HepG2 (cell line): ENCODE measurements at regions not wholly inside any gene's neighbourhood (a gene's known extent, or its start where the extent isn't known, plus 50 kb on each side); places are given as distances from the start of the nearest gene placed in this dataset.

Experiments used
- ATAC-seq: fragments of 200-7000 bp; cut with Tn5 transposase; 3 replicates; pipeline ENCODE4 v1.9.1; 2020; ENCODE audit warnings: mild to moderate bottlenecking, moderate library complexity
- BruUV-seq: library from RNA; stranded (reverse); fragments of 400-500 nt; replicated peaks from 2 replicates; lab custom pipeline; 2021; lab: Mats Ljungman, UMichigan
- CTCF ChIA-PET: fragments of 300-600 bp; formaldehyde crosslinking; extraction: SDS; loops from one replicate; lab custom pipeline; 2021; ENCODE audit warnings: low total read pairs, inconsistent platforms, low intra/inter-chr PET ratio; lab: Yijun Ruan, JAX
- POLR2A ChIA-PET: fragments of 350-600 bp; sonication (Branson Sonifier 250); formaldehyde crosslinking; loops from one replicate; lab custom pipeline; 2020; ENCODE audit warnings: antibody characterized with exemption, inconsistent platforms; lab: Yijun Ruan, JAX
- DNase-seq: peaks from one replicate; pipeline ENCODE4 v3.0.0-alpha.2; 2015; ENCODE audit warnings: low spot score
- FAIRE-seq: peaks from 3 replicates; lab custom pipeline; 2011; peaks lifted over from hg19 to GRCh38; lab: Jason Lieb, UNC
- H2AFZ ChIP-seq: one replicate; pipeline ENCODE4 v1.6.1; 2011; ENCODE audit warnings: low read length, inconsistent platforms
- H3K27ac ChIP-seq: fragments of 300-600 bp; 3 replicates; pipeline ENCODE4 v1.8.0; 2011; ENCODE audit warnings: mixed run types, mild to moderate bottlenecking, mixed read lengths, low read length, inconsistent platforms; ENCODE audit not compliant: insufficient read depth; ENCODE audit errors: extremely low read length
- H3K27me3 ChIP-seq, 2 experiments: fragments of 200-600 bp in 1 of 2; 2 replicates in 1 of 2; 3 replicates in 1 of 2; pipeline versions ENCODE4 v1.6.0 to v1.8.0; 2011; ENCODE audit warnings: low read length in 2 of 2, mild to moderate bottlenecking in 2 of 2, moderate library complexity in 2 of 2, inconsistent platforms in 1 of 2; ENCODE audit not compliant: insufficient read depth in 2 of 2, control insufficient read depth in 1 of 2
- H3K36me3 ChIP-seq, 2 experiments: fragments of 200-600 bp in 1 of 2; replicated peaks in 1 of 2; 2 replicates in 1 of 2; 3 replicates in 1 of 2; pipeline versions ENCODE4 v1.5.1 to v1.8.0; 2011; ENCODE audit warnings: low read length in 2 of 2, inconsistent platforms in 1 of 2; ENCODE audit not compliant: insufficient read depth in 2 of 2, control insufficient read depth in 1 of 2
- H3K4me1 ChIP-seq: 2 replicates; pipeline ENCODE4 v1.5.1; 2012; ENCODE audit warnings: low read length, inconsistent platforms; ENCODE audit not compliant: insufficient read depth
- H3K4me2 ChIP-seq: 2 replicates; pipeline ENCODE4 v1.6.0; 2011; ENCODE audit warnings: low read depth, low read length, inconsistent platforms
- H3K4me3 ChIP-seq, 3 experiments: fragments of 200-600 bp in 1 of 3; sonication (generic), shearing (Covaris generic) in 1 of 3; replicated peaks in 1 of 3; 2 replicates each; pipeline ENCODE4 v1.5.1; 2011 to 2016; ENCODE audit warnings: low read length in 3 of 3, inconsistent platforms in 2 of 3, low read depth in 2 of 3, mild to moderate bottlenecking in 2 of 3, control low read depth in 1 of 3, mixed read lengths in 1 of 3; ENCODE audit not compliant: insufficient read depth in 1 of 3
- H3K79me2 ChIP-seq: one replicate; pipeline ENCODE4 v1.6.1; 2011; ENCODE audit warnings: low read length, inconsistent platforms; ENCODE audit not compliant: insufficient read depth
- H3K9ac ChIP-seq: 2 replicates; pipeline ENCODE4 v1.6.0; 2011; ENCODE audit warnings: mild to moderate bottlenecking, low read depth, low read length, inconsistent platforms; ENCODE audit not compliant: insufficient read depth
- H3K9me3 ChIP-seq: 2 replicates; pipeline ENCODE4 v1.5.1; 2012; ENCODE audit warnings: mild to moderate bottlenecking, low read length
- H4K20me1 ChIP-seq: 2 replicates; pipeline ENCODE4 v1.6.0; 2011; ENCODE audit warnings: inconsistent platforms, mild to moderate bottlenecking, low read length, moderate library complexity; ENCODE audit not compliant: insufficient read depth
- KLF6 ChIP-seq: IDR thresholded peaks from 2 replicates; pipeline ENCODE4 v1.8.0; 2016; ENCODE audit warnings: missing biosample characterization, missing genetic modification reagents
- POGZ ChIP-seq: sonication (generic); formaldehyde crosslinking; IDR thresholded peaks from 2 replicates; pipeline ENCODE4 v1.4.0; 2020; ENCODE audit warnings: mild to moderate bottlenecking, missing genetic modification reagents
- SIX4 ChIP-seq: sonication (generic); formaldehyde crosslinking; IDR thresholded peaks from 2 replicates; pipeline ENCODE4 v1.4.0; 2020; ENCODE audit warnings: missing genetic modification reagents
- SNAPC2 ChIP-seq: sonication (generic); formaldehyde crosslinking; IDR thresholded peaks from 2 replicates; pipeline ENCODE4 v1.8.1; 2022; ENCODE audit warnings: mild to moderate bottlenecking, missing genetic modification reagents
- ZNF138 ChIP-seq: sonication (generic); formaldehyde crosslinking; IDR thresholded peaks from 2 replicates; pipeline ENCODE4 v1.5.0; 2020; ENCODE audit warnings: mild to moderate bottlenecking, low read depth, missing genetic modification reagents
- ZNF335 ChIP-seq: sonication (generic); formaldehyde crosslinking; IDR thresholded peaks from 2 replicates; pipeline ENCODE4 v1.4.0; 2020; ENCODE audit warnings: missing genetic modification reagents
- ZNF605 ChIP-seq: sonication (generic); formaldehyde crosslinking; IDR thresholded peaks from 2 replicates; pipeline ENCODE4 v1.8.0; 2022; ENCODE audit warnings: mild to moderate bottlenecking, missing genetic modification reagents
- WGBS: methylation state at CpG from one replicate; pipeline ENCODE4 v1.1.6; 2017; ENCODE audit warnings: low lambda C conversion rate; 5-methylcytosine and 5-hydroxymethylcytosine counted together
- in situ Hi-C: cut with HindIII; loops from 2 replicates; pipeline ENCODE4 v1.10.0; 2017; ENCODE audit warnings: low pct_unique_long_range_greater_than_20kb; ENCODE audit not compliant: extremely low pct_ligation_motif_present
- intact Hi-C: fragments of 100-400 bp; cut with micrococcal nuclease; formaldehyde crosslinking; loops from one replicate; pipeline ENCODE4 v1.10.0; 2022; ENCODE audit not compliant: unreplicated experiment
- TF ChIP-seq, protein P1 (sequence below): IDR thresholded peaks from 2 replicates; pipeline ENCODE4 v1.6.1; 2016; ENCODE audit warnings: missing compliant biosample characterization, missing genetic modification reagents, borderline replicate concordance
- TF ChIP-seq, protein P2 (sequence below): sonication (generic); formaldehyde crosslinking; IDR thresholded peaks from 2 replicates; pipeline ENCODE4 v1.4.0; 2020; ENCODE audit warnings: missing genetic modification reagents, borderline replicate concordance
- TF ChIP-seq, protein P3 (sequence below): sonication (generic); formaldehyde crosslinking; IDR thresholded peaks from 2 replicates; pipeline ENCODE4 v1.4.0; 2020; ENCODE audit warnings: missing genetic modification reagents

DNA sequence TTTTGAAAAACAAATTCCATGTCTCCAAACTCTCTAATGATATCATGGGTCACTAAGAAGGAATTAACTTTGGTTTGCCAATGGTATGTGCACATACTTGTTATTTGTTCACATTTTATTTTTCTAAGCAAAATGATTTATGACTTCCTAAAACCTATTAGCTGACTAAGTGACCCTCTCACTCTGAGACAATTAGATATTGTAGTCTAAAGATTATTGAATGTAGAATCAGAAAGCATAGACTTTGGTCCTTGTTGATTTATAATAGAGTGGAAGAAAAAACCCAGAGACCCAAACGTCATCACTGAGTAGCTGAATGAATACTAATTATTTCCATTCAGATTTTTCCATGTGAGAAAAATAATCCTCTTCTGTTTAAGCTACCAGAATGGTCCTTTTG is 243.5 kb upstream of the ANO3 start:
- DNase-seq (no peak), FAIRE-seq (no peak), ATAC-seq (no peak)
- in situ Hi-C loops (no loop called here), intact Hi-C loops (no loop called here)
- ChIA-PET POLR2A (no interaction called here), CTCF (no interaction called here)
- no peak overlapping the region for H2AFZ ChIP-seq
- H3K9ac ChIP-seq = no peak overlapping the region
- no peaks in the 10 kb centered on the region for H3K9me3 ChIP-seq
- no peaks in the 10 kb centered on the region for H3K27me3 ChIP-seq
- H3K4me2 ChIP-seq = no peak overlapping the region
- H3K79me2 ChIP-seq = no peaks in the 10 kb centered on the region
- no peak overlapping the region for H3K4me3 ChIP-seq
- BruUV-seq = no TSS peak
- no peaks in the 10 kb centered on the region for H3K4me1 ChIP-seq
- no peaks in the 10 kb centered on the region for H3K36me3 ChIP-seq
- no peak overlapping the region for H3K27ac ChIP-seq
- 5% methylated on average over 1 of the region's 1 CpG for WGBS
- no peaks in the 10 kb centered on the region for H4K20me1 ChIP-seq
- TF ChIP-seq ZNF335 (CRISPR knock-in tag) (no peak), POGZ (no peak), KLF6 (CRISPR knock-in tag) (no peak), ZNF138 (CRISPR knock-in tag) (no peak), ZNF605 (no peak), SIX4 (CRISPR knock-in tag) (no peak), SNAPC2 (CRISPR knock-in tag) (no peak)
- TF ChIP-seq, protein P1, sequence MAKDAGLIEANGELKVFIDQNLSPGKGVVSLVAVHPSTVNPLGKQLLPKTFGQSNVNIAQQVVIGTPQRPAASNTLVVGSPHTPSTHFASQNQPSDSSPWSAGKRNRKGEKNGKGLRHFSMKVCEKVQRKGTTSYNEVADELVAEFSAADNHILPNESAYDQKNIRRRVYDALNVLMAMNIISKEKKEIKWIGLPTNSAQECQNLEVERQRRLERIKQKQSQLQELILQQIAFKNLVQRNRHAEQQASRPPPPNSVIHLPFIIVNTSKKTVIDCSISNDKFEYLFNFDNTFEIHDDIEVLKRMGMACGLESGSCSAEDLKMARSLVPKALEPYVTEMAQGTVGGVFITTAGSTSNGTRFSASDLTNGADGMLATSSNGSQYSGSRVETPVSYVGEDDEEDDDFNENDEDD = no peak
- TF ChIP-seq, protein P2, sequence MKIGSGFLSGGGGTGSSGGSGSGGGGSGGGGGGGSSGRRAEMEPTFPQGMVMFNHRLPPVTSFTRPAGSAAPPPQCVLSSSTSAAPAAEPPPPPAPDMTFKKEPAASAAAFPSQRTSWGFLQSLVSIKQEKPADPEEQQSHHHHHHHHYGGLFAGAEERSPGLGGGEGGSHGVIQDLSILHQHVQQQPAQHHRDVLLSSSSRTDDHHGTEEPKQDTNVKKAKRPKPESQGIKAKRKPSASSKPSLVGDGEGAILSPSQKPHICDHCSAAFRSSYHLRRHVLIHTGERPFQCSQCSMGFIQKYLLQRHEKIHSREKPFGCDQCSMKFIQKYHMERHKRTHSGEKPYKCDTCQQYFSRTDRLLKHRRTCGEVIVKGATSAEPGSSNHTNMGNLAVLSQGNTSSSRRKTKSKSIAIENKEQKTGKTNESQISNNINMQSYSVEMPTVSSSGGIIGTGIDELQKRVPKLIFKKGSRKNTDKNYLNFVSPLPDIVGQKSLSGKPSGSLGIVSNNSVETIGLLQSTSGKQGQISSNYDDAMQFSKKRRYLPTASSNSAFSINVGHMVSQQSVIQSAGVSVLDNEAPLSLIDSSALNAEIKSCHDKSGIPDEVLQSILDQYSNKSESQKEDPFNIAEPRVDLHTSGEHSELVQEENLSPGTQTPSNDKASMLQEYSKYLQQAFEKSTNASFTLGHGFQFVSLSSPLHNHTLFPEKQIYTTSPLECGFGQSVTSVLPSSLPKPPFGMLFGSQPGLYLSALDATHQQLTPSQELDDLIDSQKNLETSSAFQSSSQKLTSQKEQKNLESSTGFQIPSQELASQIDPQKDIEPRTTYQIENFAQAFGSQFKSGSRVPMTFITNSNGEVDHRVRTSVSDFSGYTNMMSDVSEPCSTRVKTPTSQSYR (CRISPR knock-in tag) = no peak
- TF ChIP-seq, protein P3, sequence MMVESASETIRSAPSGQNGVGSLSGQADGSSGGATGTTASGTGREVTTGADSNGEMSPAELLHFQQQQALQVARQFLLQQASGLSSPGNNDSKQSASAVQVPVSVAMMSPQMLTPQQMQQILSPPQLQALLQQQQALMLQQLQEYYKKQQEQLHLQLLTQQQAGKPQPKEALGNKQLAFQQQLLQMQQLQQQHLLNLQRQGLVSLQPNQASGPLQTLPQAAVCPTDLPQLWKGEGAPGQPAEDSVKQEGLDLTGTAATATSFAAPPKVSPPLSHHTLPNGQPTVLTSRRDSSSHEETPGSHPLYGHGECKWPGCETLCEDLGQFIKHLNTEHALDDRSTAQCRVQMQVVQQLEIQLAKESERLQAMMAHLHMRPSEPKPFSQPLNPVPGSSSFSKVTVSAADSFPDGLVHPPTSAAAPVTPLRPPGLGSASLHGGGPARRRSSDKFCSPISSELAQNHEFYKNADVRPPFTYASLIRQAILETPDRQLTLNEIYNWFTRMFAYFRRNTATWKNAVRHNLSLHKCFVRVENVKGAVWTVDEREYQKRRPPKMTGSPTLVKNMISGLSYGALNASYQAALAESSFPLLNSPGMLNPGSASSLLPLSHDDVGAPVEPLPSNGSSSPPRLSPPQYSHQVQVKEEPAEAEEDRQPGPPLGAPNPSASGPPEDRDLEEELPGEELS (CRISPR knock-in tag) = no peak
- TF ChIP-seq, all 625 proteins: peak for 0
